B cell (primary cell): ENCODE measurements at regions not wholly inside any gene's neighbourhood (a gene's known extent, or its start where the extent isn't known, plus 50 kb on each side); places are given as distances from the start of the nearest gene placed in this dataset.

Source experiments
- ATAC-seq: fragments of 200-7000 bp; cut with Tn5 transposase; one replicate; pipeline ENCODE4 v1.10.0; 2021; ENCODE audit warnings: low read depth, mild to moderate bottlenecking, moderate number of reproducible peaks, moderate library complexity
- CTCF ChIA-PET: fragments of 350-600 bp; sonication (Branson Sonifier 250); formaldehyde crosslinking; loops from one replicate; lab custom pipeline; 2021; ENCODE audit warnings: antibody characterized with exemption, inconsistent platforms; lab: Charles Lee
- POLR2A ChIA-PET: fragments of 350-600 bp; sonication (Branson Sonifier 250); formaldehyde crosslinking; loops from one replicate; lab custom pipeline; 2021; ENCODE audit warnings: antibody characterized with exemption; lab: Charles Lee
- DNase-seq: peaks from one replicate; pipeline ENCODE4 v3.0.0; 2013
- H2AFZ ChIP-seq: 2 replicates; pipeline ENCODE4 v1.6.1; 2012; ENCODE audit warnings: mild to moderate bottlenecking, low read depth, low read length; ENCODE audit not compliant: insufficient read depth, poor library complexity, severe bottlenecking
- H3K27ac ChIP-seq, 2 donors: 1 replicate in 1 of 2; 2 replicates in 1 of 2; pipeline ENCODE4 v1.5.1; 2012 to 2013; ENCODE audit warnings: low read length in 2 of 2, mild to moderate bottlenecking in 2 of 2, moderate library complexity in 1 of 2
- H3K27me3 ChIP-seq, 4 experiments: fragments of 200-600 bp in 1 of 4; sonication (generic) in 1 of 4; replicated peaks in 1 of 4; 1 replicate in 2 of 4; 2 replicates in 2 of 4; pipeline versions ENCODE4 v1.6.1 to v1.7.0; 2013 to 2016; ENCODE audit warnings: low read length in 3 of 4, mild to moderate bottlenecking in 2 of 4, mixed read lengths in 1 of 4, moderate library complexity in 1 of 4; ENCODE audit not compliant: insufficient read depth in 4 of 4, control insufficient read depth in 3 of 4; ENCODE audit errors: control extremely low read depth in 1 of 4
- H3K36me3 ChIP-seq, 2 experiments: replicated peaks in 1 of 2; 1 replicate in 1 of 2; 2 replicates in 1 of 2; pipeline versions ENCODE4 v1.6.1 to v1.7.1; 2013; ENCODE audit warnings: low read length in 1 of 2; ENCODE audit not compliant: insufficient read depth in 2 of 2, control insufficient read depth in 1 of 2; ENCODE audit errors: control extremely low read depth in 1 of 2, extremely low read depth in 1 of 2
- H3K4me1 ChIP-seq, 2 donors: fragments of 200-600 bp in 1 of 2; sonication (generic) in 1 of 2; 1 replicate in 1 of 2; 2 replicates in 1 of 2; pipeline versions ENCODE4 v1.5.1 to v1.6.1; 2013 to 2017; ENCODE audit warnings: low read length in 2 of 2; ENCODE audit not compliant: control insufficient read depth in 2 of 2, insufficient read depth in 2 of 2
- H3K4me2 ChIP-seq: replicated peaks from 2 replicates; pipeline ENCODE3; 2012; ENCODE audit warnings: mild to moderate bottlenecking, low read depth, low read length; ENCODE audit not compliant: poor library complexity, severe bottlenecking
- H3K4me3 ChIP-seq, 5 experiments: fragments of 200-600 bp in 1 of 5; sonication (generic) in 1 of 5; 1 replicate in 3 of 5; 2 replicates in 2 of 5; pipeline versions ENCODE4 v1.5.1 to v1.7.0; 2011 to 2016; ENCODE audit warnings: low read length in 4 of 5, mild to moderate bottlenecking in 4 of 5, low read depth in 2 of 5, control low read depth in 1 of 5, moderate library complexity in 1 of 5; ENCODE audit not compliant: insufficient read depth in 1 of 5; ENCODE audit errors: control extremely low read depth in 1 of 5, extremely low read depth in 1 of 5
- H3K79me2 ChIP-seq: fragments of 200-600 bp; sonication (generic); one replicate; pipeline ENCODE4 v1.6.0; 2016; ENCODE audit warnings: low read length; ENCODE audit not compliant: control insufficient read depth, insufficient read depth
- H3K9ac ChIP-seq: fragments of 200-600 bp; sonication (generic); 2 replicates; pipeline ENCODE4 v1.6.1; 2017; ENCODE audit warnings: mild to moderate bottlenecking, low read length, moderate library complexity
- H3K9me3 ChIP-seq, 3 donors: one replicate each; pipeline versions ENCODE4 v1.6.1 to v1.7.1; 2013; ENCODE audit warnings: low read length in 2 of 3; ENCODE audit not compliant: control insufficient read depth in 2 of 3, insufficient read depth in 1 of 3; ENCODE audit errors: control extremely low read depth in 1 of 3
- H4K20me1 ChIP-seq: 2 replicates; pipeline ENCODE4 v1.6.0; 2012; ENCODE audit warnings: mild to moderate bottlenecking, low read length; ENCODE audit not compliant: insufficient read depth, control insufficient read depth, poor library complexity, severe bottlenecking
- H3K27ac Mint-ChIP-seq: one replicate; pipeline ENCODE4 v1.8.0; 2021; ENCODE audit warnings: mixed read lengths
- H3K27me3 Mint-ChIP-seq: one replicate; pipeline ENCODE4 v1.8.0; 2021; ENCODE audit warnings: mixed read lengths
- H3K4me1 Mint-ChIP-seq: one replicate; pipeline ENCODE4 v1.8.0; 2021; ENCODE audit warnings: mixed read lengths
- H3K4me3 Mint-ChIP-seq: one replicate; pipeline ENCODE4 v1.8.0; 2021; ENCODE audit warnings: mixed read lengths
- H3K9me3 Mint-ChIP-seq: one replicate; pipeline ENCODE4 v1.8.0; 2022; ENCODE audit warnings: mixed read lengths; ENCODE audit not compliant: insufficient read depth
- EZH2 ChIP-seq: IDR thresholded peaks from 2 replicates; pipeline ENCODE4 v1.6.1; 2012; ENCODE audit warnings: borderline replicate concordance, low read depth, mild to moderate bottlenecking, moderate library complexity, low read length; ENCODE audit not compliant: insufficient read depth, poor library complexity, severe bottlenecking
- WGBS: methylation state at CpG from one replicate; pipeline ENCODE4 v1.1.5; 2013; ENCODE audit warnings: missing lambda C conversion rate; ENCODE audit not compliant: insufficient coverage; 5-methylcytosine and 5-hydroxymethylcytosine counted together
- intact Hi-C: fragments of 100-400 bp; cut with micrococcal nuclease; formaldehyde crosslinking; loops from one replicate; pipeline ENCODE4 v1.10.0; 2022
- TF ChIP-seq, protein P1 (sequence below): fragments of 200-600 bp; IDR thresholded peaks from one replicate; pipeline ENCODE4 v1.8.0; 2022; ENCODE audit warnings: antibody characterized with exemption, mild to moderate bottlenecking

GRCh38 chr2:44051593-44052347 is 56.0 kb upstream of the LRPPRC start:
- ATAC-seq: no peak
- no peaks in the 10 kb centered on the region for H3K27me3 ChIP-seq
- Mint-ChIP-seq H3K4me1 (no peaks in the 10 kb centered on the region), H3K27me3 (no peaks in the 10 kb centered on the region), H3K27ac (no peak overlapping the region), H3K9me3 (no peaks in the 10 kb centered on the region), H3K4me3 (no peak overlapping the region)
- H3K4me2 ChIP-seq: no peak overlapping the region
- WGBS: 90% methylated on average over 1 of the region's 7 CpGs
- H2AFZ ChIP-seq: no peak overlapping the region
- TF ChIP-seq EZH2: no peak
- TF ChIP-seq, protein P1, sequence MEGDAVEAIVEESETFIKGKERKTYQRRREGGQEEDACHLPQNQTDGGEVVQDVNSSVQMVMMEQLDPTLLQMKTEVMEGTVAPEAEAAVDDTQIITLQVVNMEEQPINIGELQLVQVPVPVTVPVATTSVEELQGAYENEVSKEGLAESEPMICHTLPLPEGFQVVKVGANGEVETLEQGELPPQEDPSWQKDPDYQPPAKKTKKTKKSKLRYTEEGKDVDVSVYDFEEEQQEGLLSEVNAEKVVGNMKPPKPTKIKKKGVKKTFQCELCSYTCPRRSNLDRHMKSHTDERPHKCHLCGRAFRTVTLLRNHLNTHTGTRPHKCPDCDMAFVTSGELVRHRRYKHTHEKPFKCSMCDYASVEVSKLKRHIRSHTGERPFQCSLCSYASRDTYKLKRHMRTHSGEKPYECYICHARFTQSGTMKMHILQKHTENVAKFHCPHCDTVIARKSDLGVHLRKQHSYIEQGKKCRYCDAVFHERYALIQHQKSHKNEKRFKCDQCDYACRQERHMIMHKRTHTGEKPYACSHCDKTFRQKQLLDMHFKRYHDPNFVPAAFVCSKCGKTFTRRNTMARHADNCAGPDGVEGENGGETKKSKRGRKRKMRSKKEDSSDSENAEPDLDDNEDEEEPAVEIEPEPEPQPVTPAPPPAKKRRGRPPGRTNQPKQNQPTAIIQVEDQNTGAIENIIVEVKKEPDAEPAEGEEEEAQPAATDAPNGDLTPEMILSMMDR: no peak
- no peak overlapping the region for H3K4me3 ChIP-seq
- no peak overlapping the region for H3K9ac ChIP-seq
- H4K20me1 ChIP-seq: no peaks in the 10 kb centered on the region
- no peak overlapping the region for H3K27ac ChIP-seq
- ChIA-PET POLR2A (no interaction called here), CTCF (interaction anchor here (3.4 kb wide), 1 partner anchor 8 kb away, joined by 17 read pairs; no protein-coding TSS in a partner anchor)
- H3K9me3 ChIP-seq: no peaks in the 10 kb centered on the region
- intact Hi-C loops: no loop called here
- no peaks in the 10 kb centered on the region for H3K36me3 ChIP-seq
- no peak for DNase-seq
- H3K79me2 ChIP-seq: no peaks in the 10 kb centered on the region
- H3K4me1 ChIP-seq: no peaks in the 10 kb centered on the region

GRCh38 chr2:44052584-44052983 is 56.8 kb upstream of the LRPPRC start:
- no peak for ATAC-seq
- H3K27me3 Mint-ChIP-seq: no peaks in the 10 kb centered on the region
- intact Hi-C loops: no loop called here
- ChIA-PET CTCF (interaction anchor here (3.4 kb wide), 1 partner anchor 8 kb away, joined by 17 read pairs; no protein-coding TSS in a partner anchor), POLR2A (no interaction called here)
- H4K20me1 ChIP-seq: no peaks in the 10 kb centered on the region
- no peaks in the 10 kb centered on the region for H3K4me1 ChIP-seq
- no peak overlapping the region for H3K9ac ChIP-seq
- no peaks in the 10 kb centered on the region for H3K27me3 ChIP-seq
- no peaks in the 10 kb centered on the region for H3K4me1 Mint-ChIP-seq
- H3K9me3 ChIP-seq: no peaks in the 10 kb centered on the region
- no peak overlapping the region for H3K4me2 ChIP-seq
- H3K4me3 ChIP-seq: no peak overlapping the region
- H2AFZ ChIP-seq: no peak overlapping the region
- no peaks in the 10 kb centered on the region for H3K36me3 ChIP-seq
- no peaks in the 10 kb centered on the region for H3K79me2 ChIP-seq
- DNase-seq: no peak
- H3K9me3 Mint-ChIP-seq: no peaks in the 10 kb centered on the region
- 98% methylated on average over 7 of the region's 8 CpGs for WGBS
- no peak overlapping the region for H3K27ac ChIP-seq
- no peak overlapping the region for H3K27ac Mint-ChIP-seq
- no peak overlapping the region for H3K4me3 Mint-ChIP-seq
- TF ChIP-seq, protein P1: no peak
- no peak for TF ChIP-seq EZH2
